K562 (cell line): ENCODE measurements at regions not wholly inside any gene's neighbourhood (a gene's known extent, or its start where the extent isn't known, plus 50 kb on each side); places are given as distances from the start of the nearest gene placed in this dataset.

Experiments
- ATAC-seq: fragments of 200-7000 bp; cut with Tn5 transposase; 3 replicates; pipeline ENCODE4 v1.9.1; 2020; ENCODE audit warnings: moderate library complexity
- BruUV-seq: library from RNA; stranded (reverse); fragments of 400-500 nt; replicated peaks from 2 replicates; lab custom pipeline; 2021; lab: Mats Ljungman, UMichigan
- CTCF ChIA-PET: fragments of 300-600 bp; formaldehyde crosslinking; extraction: SDS; loops from one replicate; lab custom pipeline; 2021; ENCODE audit warnings: low intra/inter-chr PET ratio; lab: Yijun Ruan, JAX
- POLR2A ChIA-PET: fragments of 300-600, 350-650 bp; sonication (Branson Sonifier 250); formaldehyde crosslinking; extraction: SDS; loops from one replicate; lab custom pipeline; 2021; ENCODE audit warnings: antibody characterized with exemption, inconsistent platforms; lab: Yijun Ruan, JAX
- DNase-seq, 4 experiments: peaks; one replicate each; pipeline versions ENCODE4 v3.0.0 to v3.0.0-alpha.2; 2011 to 2018; ENCODE audit warnings: low spot score in 3 of 4, mixed read lengths in 3 of 4; ENCODE audit errors: extremely low read depth in 1 of 4
- FAIRE-seq: peaks from 2 replicates; lab custom pipeline; 2011; peaks lifted over from hg19 to GRCh38; lab: Jason Lieb, UNC
- H2AFZ ChIP-seq: 2 replicates; pipeline ENCODE4 v1.6.0; 2011; ENCODE audit warnings: low read depth, low read length, control low read depth, inconsistent platforms
- H3K27ac ChIP-seq: fragments of 200-600 bp; 3 replicates; pipeline ENCODE4 v1.8.0; 2011; ENCODE audit warnings: low read depth, mild to moderate bottlenecking, control low read depth, inconsistent platforms, low read length, moderate library complexity, mixed read lengths; ENCODE audit errors: extremely low read depth
- H3K27me3 ChIP-seq, 2 experiments: fragments of 300-600 bp in 1 of 2; 2 replicates in 1 of 2; 3 replicates in 1 of 2; pipeline versions ENCODE4 v1.6.0 to v1.8.0; 2011; ENCODE audit warnings: inconsistent platforms in 2 of 2, low read length in 2 of 2, mild to moderate bottlenecking in 1 of 2, mixed read lengths in 1 of 2, moderate library complexity in 1 of 2; ENCODE audit not compliant: control insufficient read depth in 2 of 2, insufficient read depth in 2 of 2
- H3K36me3 ChIP-seq: fragments of 300-600 bp; 3 replicates; pipeline ENCODE4 v1.8.0; 2011; ENCODE audit warnings: mild to moderate bottlenecking, low read length, inconsistent platforms; ENCODE audit not compliant: control insufficient read depth, insufficient read depth
- H3K4me1 ChIP-seq, 2 experiments: fragments of 200-600 bp in 1 of 2; replicated peaks in 1 of 2; 2 replicates in 1 of 2; 3 replicates in 1 of 2; pipeline versions ENCODE4 v1.5.1 to v1.8.0; 2011; ENCODE audit warnings: inconsistent platforms in 2 of 2, low read length in 2 of 2, mild to moderate bottlenecking in 1 of 2, mixed read lengths in 1 of 2, moderate library complexity in 1 of 2; ENCODE audit not compliant: control insufficient read depth in 2 of 2, insufficient read depth in 2 of 2
- H3K4me2 ChIP-seq: 2 replicates; pipeline ENCODE4 v1.6.1; 2011; ENCODE audit warnings: low read length, control low read depth, inconsistent platforms, mixed read lengths; ENCODE audit not compliant: insufficient read depth
- H3K4me3 ChIP-seq: fragments of 200-600 bp; sonication (generic), shearing (Covaris generic); 2 replicates; pipeline ENCODE4 v1.5.1; 2016; ENCODE audit warnings: control low read depth, inconsistent platforms
- H3K79me2 ChIP-seq: fragments of 200-600 bp; 3 replicates; pipeline ENCODE4 v1.8.0; 2011; ENCODE audit warnings: low read length, inconsistent platforms; ENCODE audit not compliant: control insufficient read depth, insufficient read depth
- H3K9ac ChIP-seq, 2 experiments: 2 replicates each; pipeline versions ENCODE4 v1.6.0 to v1.6.1; 2011; ENCODE audit warnings: low read depth in 2 of 2, low read length in 2 of 2, control low read depth in 1 of 2, inconsistent platforms in 1 of 2, mild to moderate bottlenecking in 1 of 2, mixed read lengths in 1 of 2; ENCODE audit not compliant: insufficient read depth in 1 of 2
- H3K9me1 ChIP-seq: one replicate; pipeline ENCODE4 v1.6.0; 2011; ENCODE audit warnings: inconsistent platforms, mild to moderate bottlenecking, low read length, moderate library complexity; ENCODE audit not compliant: control insufficient read depth, insufficient read depth
- H3K9me3 ChIP-seq: replicated peaks from 2 replicates; pipeline ENCODE4 v1.5.1; 2011; ENCODE audit warnings: low read depth, low read length, inconsistent platforms; ENCODE audit not compliant: control insufficient read depth, insufficient read depth
- H4K20me1 ChIP-seq: replicated peaks from 2 replicates; pipeline ENCODE4 v1.6.1; 2011; ENCODE audit warnings: low read length, inconsistent platforms, mixed read lengths; ENCODE audit not compliant: control insufficient read depth, insufficient read depth
- MECOM ChIP-seq: fragments of 250-450 bp; sonication (Bioruptor Pico); IDR thresholded peaks from 2 replicates; pipeline ENCODE4 v1.8.0; 2022; ENCODE audit warnings: inconsistent platforms
- NRF1 ChIP-seq, 2 experiments: fragments of 450-650 bp; IDR thresholded peaks in 1 of 2; conservative IDR thresholded peaks in 1 of 2; 2 replicates each; pipeline ENCODE4 v1.6.1; 2014; ENCODE audit warnings: mild to moderate bottlenecking in 2 of 2
- TCFL5 ChIP-seq: fragments of 250-450 bp; sonication (Bioruptor Pico); conservative IDR thresholded peaks from 2 replicates; pipeline ENCODE4 v1.6.1; 2021; ENCODE audit warnings: mild to moderate bottlenecking, moderate library complexity, matching md5 sums
- TEAD2 ChIP-seq: fragments of 450-650 bp; IDR thresholded peaks from 2 replicates; pipeline ENCODE4 v1.6.1; 2016; ENCODE audit warnings: missing genetic modification characterization, control low read depth, missing compliant biosample characterization
- WGBS: fragments of 100-300 bp; shearing (Covaris generic); methylation state at CpG from one replicate; pipeline ENCODE4 v1.1.6; 2016; ENCODE audit warnings: low coverage, mixed read lengths; ENCODE audit not compliant: insufficient coverage; ENCODE audit errors: missing lambda C conversion rate; 5-methylcytosine and 5-hydroxymethylcytosine counted together
- in situ Hi-C: fragments of 300-500 bp; cut with MboI; formaldehyde crosslinking; loops from 4 replicates; pipeline ENCODE4 v1.15.0; 2018; ENCODE audit warnings: inconsistent platforms, mixed read lengths
- intact Hi-C: fragments of 100-400 bp; cut with micrococcal nuclease; formaldehyde crosslinking; loops from 2 replicates; pipeline ENCODE4 v1.14.2; 2022
- TF ChIP-seq, protein P1 (sequence below), 3 experiments: fragments of 200-800 bp in 1 of 3; fragments of 250-450 bp in 1 of 3; fragments of 450-650 bp in 1 of 3; sonication (Bioruptor Pico) in 1 of 3; sonication (Bioruptor generic) in 1 of 3; formaldehyde crosslinking in 1 of 3; IDR thresholded peaks; 2 replicates each; pipeline versions ENCODE4 v1.6.1 to v1.8.0; 2016 to 2022; ENCODE audit warnings: mild to moderate bottlenecking in 2 of 3, missing genetic modification characterization in 2 of 3, missing compliant biosample characterization in 1 of 3, moderate library complexity in 1 of 3

DNA sequence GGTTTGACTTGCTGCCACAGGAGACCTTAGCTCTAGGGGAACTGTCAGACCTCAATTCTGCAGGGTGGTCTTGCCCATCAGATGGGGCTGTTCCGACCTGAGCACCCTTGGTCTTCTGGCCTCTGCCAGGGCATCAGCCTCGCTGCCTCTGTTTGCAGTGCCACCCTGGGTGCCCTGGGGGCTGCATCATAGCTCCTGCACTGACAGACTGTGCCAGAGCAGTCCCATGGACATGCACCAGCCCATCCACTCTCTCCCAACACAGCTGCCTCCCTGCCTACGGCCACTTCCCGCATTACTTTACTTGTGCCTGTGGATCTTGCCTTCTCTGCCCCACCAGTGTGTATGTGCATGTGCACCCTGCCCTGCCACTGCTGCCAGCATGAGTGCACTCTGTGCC, 884.7 kb upstream of the ARRDC3 start:
- FAIRE-seq (no peak), ATAC-seq (no peak), DNase-seq (no peak)
- H3K27ac ChIP-seq: no peak overlapping the region
- H3K4me2 ChIP-seq: no peak overlapping the region
- 0% methylated on average over 3 of the region's 4 CpGs for WGBS
- H3K4me1 ChIP-seq: no peaks in the 10 kb centered on the region
- H4K20me1 ChIP-seq: no peaks in the 10 kb centered on the region
- BruUV-seq: no TSS peak
- H2AFZ ChIP-seq: no peak overlapping the region
- in situ Hi-C loops: no loop called here
- ChIA-PET CTCF (no interaction called here), POLR2A (no interaction called here)
- no peak for TF ChIP-seq MECOM (CRISPR knock-in tag)
- TF ChIP-seq TCFL5 (CRISPR knock-in tag): no peak
- TF ChIP-seq NRF1 (conservative IDR thresholded peaks at IDR 0.05 in 1 of 2, IDR thresholded peaks at IDR 0.05 in 1 of 2): no peak
- TF ChIP-seq, protein P1, sequence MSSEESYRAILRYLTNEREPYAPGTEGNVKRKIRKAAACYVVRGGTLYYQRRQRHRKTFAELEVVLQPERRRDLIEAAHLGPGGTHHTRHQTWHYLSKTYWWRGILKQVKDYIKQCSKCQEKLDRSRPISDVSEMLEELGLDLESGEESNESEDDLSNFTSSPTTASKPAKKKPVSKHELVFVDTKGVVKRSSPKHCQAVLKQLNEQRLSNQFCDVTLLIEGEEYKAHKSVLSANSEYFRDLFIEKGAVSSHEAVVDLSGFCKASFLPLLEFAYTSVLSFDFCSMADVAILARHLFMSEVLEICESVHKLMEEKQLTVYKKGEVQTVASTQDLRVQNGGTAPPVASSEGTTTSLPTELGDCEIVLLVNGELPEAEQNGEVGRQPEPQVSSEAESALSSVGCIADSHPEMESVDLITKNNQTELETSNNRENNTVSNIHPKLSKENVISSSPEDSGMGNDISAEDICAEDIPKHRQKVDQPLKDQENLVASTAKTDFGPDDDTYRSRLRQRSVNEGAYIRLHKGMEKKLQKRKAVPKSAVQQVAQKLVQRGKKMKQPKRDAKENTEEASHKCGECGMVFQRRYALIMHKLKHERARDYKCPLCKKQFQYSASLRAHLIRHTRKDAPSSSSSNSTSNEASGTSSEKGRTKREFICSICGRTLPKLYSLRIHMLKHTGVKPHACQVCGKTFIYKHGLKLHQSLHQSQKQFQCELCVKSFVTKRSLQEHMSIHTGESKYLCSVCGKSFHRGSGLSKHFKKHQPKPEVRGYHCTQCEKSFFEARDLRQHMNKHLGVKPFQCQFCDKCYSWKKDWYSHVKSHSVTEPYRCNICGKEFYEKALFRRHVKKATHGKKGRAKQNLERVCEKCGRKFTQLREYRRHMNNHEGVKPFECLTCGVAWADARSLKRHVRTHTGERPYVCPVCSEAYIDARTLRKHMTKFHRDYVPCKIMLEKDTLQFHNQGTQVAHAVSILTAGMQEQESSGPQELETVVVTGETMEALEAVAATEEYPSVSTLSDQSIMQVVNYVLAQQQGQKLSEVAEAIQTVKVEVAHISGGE (CRISPR knock-in tag; IDR thresholded peaks at IDR 0.05): no peak
- no peak for TF ChIP-seq TEAD2 (tag)
- no peaks in the 10 kb centered on the region for H3K27me3 ChIP-seq
- no peaks in the 10 kb centered on the region for H3K9me1 ChIP-seq
- no peak overlapping the region for H3K4me3 ChIP-seq
- no peak overlapping the region for H3K9ac ChIP-seq
- no peaks in the 10 kb centered on the region for H3K36me3 ChIP-seq
- intact Hi-C loops: no loop called here
- no peaks in the 10 kb centered on the region for H3K79me2 ChIP-seq
- H3K9me3 ChIP-seq: 0 out of 2 replicates have a peak, but pooled peaks cover 2% of the 10 kb centered on the region
